CD4-positive, alpha-beta T cell treated with Interferon alpha-2 for 1 hour (primary cell): ENCODE measurements at regions not wholly inside any gene's neighbourhood (a gene's known extent, or its start where the extent isn't known, plus 50 kb on each side); places are given as distances from the start of the nearest gene placed in this dataset.
A peak's percentile ranks its signal among the peaks of the same experiment; 100 is the strongest.

ENCODE experiments used
- DNase-seq, 2 donors: peaks; one replicate each; pipeline ENCODE4 v3.0.0-alpha.2; 2020 to 2022

DNA sequence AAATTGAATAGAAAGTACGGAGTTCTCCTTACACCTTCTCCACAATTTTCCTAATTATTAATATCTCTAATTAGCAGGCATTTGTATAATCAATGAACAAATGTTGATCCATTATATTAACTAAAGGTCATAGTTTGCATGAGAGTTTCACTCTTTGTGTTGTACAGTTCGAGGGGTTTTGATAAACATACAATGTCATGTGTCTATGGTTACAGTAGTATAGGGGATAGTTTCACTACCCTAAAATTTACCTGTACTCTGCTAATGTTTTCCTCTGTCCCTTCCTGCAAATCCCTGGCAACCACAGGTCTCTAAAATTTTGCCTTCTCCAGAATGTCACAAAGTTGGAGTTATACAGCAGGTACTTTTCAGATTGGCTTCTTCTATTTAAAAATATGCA lies 1199.8 kb upstream of the GJE1 start:
- DNase-seq = no peak

DNA sequence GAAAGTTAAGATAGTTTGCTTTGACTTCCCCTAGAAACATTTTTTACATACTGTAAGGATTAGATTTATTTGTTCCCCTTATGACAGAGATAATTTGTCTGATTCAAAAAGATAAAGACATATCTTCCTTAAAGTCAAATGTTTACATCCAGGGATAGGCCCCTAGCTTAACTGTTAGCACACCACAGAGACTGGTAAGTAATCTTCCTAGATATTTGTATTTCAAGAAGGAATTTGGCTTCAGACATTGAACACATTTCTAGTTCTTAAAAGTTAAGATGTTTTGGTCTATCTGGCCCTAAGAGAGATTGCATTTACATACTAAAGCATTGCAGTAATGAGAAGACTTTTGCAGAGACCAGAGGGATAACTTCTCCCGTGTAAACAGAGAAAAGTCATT lies 1201.1 kb upstream of the GJE1 start:
- DNase-seq = no peak

DNA sequence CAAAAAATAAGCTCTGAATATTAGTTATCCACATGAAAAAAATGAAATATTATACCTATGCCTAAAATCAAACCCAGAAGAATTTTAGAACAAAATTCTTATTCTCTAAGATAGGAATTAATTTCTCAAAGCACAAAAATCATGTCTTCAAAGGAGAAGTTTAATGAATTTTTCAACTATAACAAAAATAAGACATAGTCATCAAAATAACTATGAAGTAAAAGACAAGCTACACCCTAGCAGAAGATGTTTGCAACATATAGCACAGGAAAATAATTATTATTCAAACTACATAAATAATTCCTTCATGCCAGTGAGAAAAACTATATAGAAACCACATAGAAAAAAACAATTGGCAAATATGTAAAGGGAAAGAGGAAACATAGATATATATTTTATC lies 1203.6 kb upstream of the GJE1 start:
- DNase-seq = no peak

DNA sequence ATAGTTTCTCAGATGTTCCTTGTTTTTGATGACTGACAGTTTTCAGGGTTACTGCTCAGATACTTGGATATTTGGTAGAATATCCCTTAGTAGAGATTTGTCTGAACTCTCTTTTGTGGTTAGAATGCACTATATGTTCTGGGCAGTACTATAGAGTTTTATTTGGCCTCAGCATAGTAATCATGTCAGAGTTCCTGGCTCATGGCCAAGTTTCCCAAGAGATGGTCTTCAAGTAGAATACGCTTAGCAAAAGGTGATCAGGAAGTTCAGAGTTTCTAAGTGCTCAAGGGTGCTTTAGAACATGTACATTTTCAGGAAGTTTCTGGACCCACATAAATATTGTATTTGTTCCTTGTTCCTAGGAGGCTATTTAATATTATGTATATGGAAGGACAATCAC lies 1209.7 kb upstream of the GJE1 start:
- DNase-seq = no peak

DNA sequence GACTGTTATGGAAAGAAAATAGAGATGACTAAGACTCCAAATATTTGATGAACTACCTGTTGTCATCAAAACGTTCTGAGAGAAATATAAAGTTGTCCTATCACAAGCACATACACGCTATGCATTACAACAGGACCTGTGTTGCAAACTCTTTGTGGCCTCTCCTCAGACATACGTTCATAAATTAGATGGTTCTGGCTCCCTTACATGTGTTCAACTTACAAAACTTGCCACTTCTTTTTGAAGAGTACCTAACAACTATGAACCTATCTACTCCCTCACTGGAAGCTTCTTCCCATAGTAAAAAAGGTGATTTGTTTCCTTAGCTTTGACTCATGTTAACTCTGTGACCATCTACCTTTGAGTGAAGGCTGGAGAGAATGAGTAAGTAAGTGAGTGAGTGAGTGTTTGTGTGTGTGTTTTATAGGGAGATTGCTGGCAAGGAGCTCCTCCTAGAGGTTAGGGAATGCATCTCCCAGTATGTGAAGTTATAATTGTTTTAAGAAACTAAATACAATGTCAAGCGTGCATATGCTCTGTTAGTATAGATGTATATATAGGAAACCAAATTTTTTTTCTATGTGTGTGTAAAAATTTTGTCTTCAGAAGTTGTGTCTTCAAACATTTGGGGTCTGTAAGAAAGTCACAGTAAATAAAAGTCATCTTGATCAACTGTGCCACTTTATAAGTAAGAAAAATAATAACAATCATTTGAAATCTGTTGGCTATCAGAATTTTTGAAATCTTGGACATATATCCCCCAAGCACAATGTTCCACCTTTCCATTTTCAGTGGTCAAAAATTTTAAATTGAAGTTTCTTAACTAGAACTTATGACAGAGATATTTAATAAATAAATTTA lies 1211.1 kb upstream of the GJE1 start:
- DNase-seq = peak in 1 of 2 donors; percentile 2

DNA sequence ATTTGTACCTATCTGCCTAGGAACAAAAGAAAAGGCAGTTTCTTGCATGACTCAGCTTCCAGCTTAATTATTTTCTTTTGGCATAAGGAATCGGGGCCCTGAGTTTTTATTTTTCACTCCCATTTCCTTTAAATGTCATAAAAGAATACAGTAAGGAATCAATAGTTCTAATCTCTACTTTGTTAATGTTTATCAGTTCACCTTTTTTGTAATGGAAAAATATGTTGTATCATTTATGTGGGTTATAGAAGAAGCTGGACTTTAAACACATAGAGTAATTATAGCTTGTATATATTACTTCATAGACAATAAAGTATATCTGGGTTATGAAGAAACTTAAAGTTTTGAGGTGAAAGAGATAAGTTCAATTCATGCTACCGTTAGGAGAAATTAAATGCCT lies 1214.8 kb upstream of the GJE1 start:
- DNase-seq = no peak

DNA sequence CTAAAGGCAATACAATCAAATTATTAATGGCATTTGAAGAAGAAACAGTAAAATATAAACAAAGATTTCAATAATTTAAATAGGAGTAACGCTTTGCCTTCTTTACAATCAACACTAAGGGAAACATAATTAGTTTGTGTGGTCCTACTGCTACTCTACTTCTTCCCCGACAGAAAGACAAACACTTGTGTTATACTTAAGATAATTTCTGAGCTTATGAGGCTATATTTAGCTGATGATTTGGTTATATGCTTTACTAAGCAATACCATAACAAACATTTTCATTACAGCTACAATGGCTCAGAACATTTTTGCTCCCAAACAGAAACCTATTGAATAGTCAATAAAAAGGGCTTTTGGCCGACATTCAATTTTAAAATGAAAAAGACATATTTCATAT lies 1217.2 kb upstream of the GJE1 start:
- no peak for DNase-seq

DNA sequence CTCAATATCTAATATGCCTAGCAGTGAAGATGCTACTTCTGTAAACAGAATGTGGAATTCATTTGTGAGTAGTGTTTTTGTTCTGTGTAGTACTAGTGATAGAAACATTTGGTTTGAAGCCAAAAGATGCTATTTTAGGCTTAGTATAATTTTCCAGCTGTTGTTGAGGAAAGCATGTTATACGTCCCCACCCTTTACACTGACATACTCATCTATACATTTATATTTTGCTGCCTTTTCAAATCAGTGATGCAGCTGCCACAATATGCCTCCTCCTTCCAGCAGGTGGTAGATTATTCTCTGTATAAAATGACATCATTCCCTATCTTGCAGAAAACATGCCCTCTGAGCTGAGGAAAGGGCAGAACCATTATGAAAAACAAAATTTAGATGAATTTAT lies 1217.6 kb upstream of the GJE1 start:
- DNase-seq = no peak

DNA sequence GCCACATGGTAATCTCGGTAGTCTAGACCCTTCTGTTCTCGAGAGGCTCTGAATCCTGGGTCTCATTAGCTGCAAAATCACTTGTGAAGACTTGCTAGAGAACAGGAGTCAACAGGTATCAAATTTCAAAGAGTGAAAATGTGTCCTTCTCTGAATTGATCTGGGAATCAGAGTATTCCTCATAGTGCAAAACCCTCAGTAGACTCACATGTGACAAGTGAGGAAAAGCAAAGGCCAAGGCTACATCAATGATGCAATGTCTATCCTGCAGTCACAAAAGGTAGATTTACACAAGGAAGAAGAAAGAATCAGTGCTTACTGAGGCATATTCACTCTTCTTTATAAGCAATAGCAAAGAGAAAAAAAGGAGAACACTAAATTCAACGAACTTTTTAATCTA lies 1220.0 kb upstream of the GJE1 start:
- DNase-seq = no peak

DNA sequence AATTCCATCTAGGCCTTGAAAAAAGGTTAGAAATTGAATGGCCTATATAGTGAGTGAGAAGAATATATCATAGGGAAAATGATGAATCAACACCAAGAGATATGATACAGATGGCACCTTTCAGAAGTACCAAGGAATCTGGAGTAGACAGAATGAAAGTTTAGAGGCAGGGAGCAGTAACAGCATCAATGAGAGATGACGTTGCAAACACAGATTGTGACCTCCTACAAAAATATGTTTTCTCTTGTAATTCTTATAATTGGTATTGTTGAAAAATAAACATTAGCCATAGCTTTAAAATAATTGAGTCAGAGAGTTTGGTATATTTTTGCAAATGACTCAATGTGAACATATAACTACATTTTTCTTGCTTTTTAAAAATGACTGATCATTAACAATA lies 1223.1 kb upstream of the GJE1 start:
- DNase-seq = no peak

DNA sequence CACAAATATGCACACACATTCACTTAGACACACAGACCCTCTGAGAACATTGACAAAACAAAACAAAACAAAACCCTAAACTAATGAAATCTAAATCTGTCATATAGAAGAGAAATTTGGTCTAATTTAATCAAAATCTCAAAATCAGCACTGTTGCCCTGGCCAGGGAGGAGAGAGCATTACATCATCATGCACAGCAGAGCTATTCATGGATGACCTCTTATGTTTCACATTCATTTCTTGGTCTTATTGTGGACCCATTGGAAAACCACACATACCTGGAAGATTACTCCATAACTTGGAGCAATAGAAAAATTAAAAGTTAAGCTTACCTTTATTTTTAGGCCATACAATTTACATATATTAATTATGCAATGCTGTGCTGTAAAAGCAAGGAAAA lies 1223.6 kb upstream of the GJE1 start:
- no peak for DNase-seq

DNA sequence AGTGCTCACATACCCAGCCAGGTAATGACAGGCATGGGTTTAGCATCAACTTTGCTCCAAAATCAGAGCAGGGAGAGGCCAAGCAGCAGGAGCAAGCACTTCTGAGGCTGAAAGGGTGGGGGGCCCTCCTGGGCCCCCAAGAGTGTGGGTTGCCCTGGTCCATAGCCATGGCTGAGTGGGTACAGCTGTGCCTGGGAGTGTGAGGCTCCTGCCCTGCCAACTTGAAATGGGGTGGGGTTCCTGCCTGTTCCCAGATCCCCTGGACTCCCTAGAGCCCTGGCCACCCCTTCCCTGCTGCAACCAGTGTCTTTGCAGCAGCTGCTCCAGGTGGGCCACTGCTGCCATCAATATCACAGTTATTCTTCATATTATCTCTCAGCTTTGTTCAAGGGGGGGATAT lies 1224.2 kb upstream of the GJE1 start:
- no peak for DNase-seq

DNA sequence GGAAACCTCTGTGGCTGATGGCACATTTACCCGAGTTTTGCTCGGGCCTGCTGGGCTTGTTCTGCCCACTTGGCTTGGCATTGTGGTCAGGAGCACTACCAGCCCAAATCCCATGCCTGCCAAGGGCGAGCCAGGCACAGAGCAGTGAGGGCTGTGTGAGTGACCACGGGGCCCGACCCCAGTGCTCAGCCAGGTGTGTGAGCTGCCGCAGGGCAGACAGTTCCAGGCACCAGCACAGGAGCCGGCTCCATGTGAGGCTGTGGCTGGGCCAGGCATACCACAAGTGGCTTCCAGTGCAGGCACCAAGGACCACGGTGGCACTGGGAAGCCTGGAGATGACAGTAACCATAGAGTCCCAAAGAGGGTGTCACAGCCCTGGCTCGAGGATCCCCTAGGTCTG lies 1225.5 kb upstream of the GJE1 start:
- DNase-seq = no peak

DNA sequence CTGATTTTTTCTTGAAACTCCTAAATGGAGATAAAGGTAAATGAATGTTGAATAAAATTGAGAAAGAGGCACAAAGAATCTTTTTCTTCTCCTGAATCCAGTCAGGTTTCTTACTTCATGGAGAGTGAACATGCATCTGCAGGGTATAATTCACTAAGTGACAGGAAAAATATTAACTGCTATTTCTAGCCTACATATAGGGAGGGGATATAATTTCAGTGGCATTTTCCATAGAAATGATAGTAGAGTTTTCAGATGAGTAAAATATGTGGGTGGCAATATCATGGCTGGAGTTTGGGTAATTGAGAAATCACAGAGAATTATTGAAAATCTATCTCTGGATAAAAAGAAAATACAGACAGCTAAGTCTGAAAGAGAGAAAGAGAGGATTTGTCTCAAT lies 1227.0 kb upstream of the GJE1 start:
- DNase-seq = no peak

DNA sequence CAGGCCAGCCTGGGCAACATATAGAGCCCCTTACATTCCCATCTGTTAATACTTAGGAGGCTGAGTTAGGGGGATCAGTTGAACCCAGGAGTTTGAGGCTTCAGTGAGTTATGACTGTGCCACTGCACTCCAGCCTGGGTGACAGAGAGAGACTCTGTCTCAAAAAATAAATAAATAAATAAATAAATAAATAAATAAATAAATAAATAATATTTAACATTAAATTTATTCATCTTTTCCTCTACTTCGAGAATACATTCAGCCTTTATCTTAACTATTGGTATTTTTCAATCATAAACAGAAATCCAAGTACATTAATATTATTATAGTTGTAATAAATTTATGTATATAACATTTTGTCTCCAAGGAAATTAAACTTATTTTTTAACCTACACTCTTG lies 1227.7 kb upstream of the GJE1 start:
- no peak for DNase-seq

DNA sequence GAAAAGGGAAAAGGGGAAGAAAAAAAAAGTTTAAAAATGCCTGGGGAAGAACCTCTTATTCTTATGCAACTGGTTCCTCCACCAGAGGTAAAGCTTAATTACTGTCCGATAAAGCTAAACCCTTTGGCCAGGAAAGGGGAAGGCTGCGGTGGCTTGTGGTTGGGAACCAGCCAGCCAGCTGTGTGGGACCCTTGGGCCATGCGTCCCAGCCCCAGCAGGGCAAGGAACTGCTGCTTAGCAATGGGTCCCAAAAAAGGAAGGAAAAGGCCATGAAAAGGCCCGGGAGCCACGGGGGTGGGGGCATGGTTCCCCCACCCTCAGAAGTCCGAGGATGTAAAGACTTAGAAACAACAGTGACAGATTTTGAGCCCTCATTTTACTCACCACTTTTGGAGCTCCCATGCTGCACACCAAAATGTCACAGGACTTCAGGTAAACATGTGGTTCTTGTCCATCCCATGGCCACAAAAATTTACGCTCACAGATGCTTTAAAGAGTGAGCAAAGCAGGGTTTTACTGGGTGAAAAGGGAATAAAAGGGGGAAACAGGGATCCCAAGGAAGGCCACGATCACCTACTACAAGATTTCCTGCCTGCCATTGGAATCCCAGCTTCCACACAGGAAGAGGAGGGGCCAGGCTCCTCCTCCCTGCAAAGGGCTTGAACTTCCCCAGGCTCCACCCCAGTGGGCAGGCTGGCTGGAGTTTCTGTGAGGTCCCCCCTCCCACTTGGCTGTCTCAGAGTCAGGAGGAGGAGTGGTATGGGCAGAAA lies 1234.7 kb upstream of the GJE1 start:
- DNase-seq = no peak

DNA sequence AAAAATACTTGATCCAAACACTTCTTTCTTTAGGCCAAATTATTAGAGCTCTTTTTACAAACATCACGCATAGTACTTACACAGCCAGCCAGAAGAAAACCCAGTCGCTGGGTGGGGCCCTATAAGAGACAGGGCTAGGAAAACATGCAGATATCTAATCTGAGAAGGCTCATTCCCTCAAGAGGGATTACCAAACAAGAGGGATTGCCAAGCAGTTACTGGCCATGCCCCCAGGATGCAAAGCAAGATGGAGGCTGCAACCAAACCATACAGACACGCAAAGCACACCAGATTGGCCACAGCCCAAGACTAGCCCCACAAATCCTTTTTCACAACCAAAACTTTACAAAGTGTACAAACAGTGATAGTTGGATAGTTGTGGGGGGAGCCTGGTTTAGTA lies 1235.4 kb upstream of the GJE1 start:
- no peak for DNase-seq

DNA sequence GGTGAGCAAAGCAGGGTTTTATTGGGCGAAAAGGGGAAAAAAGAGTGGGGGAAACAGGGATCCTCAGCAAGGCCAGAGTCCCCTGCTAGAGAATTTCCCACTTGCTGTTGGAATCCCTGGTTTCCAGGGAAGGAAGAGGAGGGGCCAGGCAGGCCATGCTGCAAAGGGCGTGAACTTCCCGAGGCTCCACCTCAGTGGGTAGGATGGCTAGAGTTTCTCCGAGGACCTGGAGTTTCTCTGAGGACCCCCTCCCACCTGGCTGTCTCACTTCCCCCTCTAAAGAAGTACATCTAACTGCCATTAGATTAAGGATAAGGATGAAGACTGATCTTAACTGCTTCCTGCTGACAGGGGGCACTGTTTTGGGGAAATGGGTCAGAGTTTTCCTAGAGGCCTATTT lies 1239.3 kb upstream of the GJE1 start:
- no peak for DNase-seq

DNA sequence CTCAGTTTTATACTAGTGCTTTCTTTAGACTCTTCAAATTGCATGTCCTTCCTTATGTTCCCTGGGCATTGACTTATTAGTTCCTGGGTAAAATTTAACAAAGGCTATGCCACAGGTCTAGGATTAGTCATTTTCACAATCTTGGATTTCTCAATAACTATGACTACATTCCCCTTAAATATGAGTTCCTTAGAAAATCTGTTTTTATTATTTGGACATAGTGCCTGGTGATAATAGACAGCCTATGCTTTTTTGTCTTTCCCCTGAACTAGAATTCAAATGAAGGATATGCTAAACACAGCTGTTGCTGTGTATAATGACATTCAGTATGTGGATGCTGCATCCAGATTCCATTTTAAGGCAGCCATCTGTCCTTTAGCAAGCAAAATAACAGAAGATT lies 1252.8 kb upstream of the GJE1 start:
- no peak for DNase-seq

DNA sequence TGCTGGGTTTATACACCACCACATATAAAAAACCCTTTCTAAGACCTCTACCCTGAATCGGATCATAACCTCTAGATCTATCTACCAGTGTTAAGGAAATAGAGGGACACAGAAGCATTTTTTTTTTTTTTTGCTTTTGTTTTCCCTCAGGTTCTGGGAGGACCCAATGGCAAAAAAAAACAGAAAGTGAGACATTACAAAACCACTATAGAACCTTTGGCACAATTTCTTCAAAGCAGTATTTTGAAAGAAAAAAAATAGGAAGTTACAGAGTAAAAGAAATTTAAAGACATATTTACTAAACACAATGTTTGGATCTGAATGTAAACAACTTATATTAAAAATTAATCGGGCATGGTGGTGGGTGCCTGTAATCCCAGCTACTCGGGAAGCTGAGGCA lies 1258.7 kb upstream of the GJE1 start:
- DNase-seq = no peak

DNA sequence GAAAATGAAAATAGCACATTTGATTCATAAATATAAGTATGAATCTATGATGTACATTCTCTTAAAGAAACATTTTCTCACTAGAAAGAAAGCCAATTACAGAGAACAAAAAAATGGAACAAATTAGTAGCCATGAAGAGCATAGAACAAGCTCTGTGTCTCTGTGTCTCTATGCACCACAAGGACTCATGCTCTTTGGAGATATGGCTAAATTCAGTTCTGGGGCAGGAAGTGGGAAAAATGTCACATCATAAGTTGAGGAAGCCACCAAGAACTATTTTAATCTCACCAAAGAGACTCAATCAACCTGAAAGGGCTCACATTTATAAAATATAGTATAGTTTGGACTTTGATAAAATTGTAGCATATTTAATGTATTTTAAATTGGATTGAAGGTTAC lies 1259.8 kb upstream of the GJE1 start:
- DNase-seq = no peak

DNA sequence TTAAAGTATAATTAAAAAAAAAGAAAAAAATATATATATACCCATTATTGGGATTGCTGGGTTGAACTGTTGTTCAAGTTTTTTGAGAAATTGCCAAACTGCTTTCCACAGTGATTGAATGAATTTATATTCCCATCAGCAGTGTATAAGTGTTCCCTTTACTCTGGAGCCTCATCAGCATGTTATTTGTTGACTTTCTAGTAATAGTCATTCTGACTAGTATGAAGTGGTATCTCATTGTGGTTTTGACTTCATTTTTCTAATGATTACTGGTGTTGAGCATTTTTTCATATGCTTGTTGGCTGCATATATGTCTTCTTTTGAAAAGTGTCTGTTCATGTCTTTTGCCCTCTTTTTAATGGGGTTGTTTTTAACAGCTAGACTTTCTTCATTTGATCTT lies 1260.8 kb upstream of the GJE1 start:
- DNase-seq = no peak

DNA sequence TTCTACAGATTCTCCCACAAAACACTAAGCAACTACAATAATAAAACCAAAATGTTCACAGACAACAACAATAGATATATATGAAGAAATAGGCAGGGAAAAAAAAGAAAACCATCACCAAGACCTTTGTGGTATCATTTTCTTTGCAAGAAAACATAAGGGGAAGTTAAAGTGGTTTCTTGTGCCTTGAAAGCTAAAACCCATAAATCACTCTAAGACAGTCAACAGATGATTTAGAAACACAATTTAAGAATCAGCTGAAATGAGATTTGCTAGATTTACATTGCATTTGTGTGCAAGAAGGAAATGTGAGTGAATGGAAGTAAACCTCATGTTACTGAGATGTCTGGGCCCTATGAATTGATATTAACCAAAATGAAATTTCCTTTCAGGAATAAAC lies 1265.4 kb upstream of the GJE1 start:
- no peak for DNase-seq

DNA sequence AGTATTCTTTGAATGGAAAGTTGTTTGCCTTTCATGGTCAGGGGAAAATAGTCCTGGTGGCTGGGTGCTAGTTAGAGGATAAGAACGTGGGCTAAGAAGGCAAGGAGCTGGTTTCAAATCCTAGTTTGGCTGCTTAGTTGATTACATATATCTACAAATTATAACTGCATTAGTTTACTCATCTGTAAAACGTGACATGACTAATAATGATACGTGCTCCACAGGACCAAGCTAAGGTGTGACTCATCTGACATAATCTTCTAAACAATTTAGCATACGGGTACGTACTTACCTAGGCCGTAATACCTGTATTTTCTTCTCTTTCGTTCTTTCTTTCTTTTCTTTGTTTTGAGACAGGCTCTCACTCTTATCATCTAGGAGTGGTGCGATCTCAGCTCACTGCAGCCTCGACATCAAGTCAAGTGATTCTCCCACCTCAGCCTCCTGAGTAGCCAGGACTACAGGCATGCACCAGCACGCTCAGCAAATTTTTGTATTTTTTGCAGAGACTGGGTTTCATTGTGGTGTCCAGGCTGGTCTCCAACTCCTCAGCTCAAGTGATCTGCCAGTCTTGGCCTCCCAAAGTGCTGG lies 1274.2 kb upstream of the GJE1 start:
- no peak for DNase-seq
